ENCODE measurements at regions not wholly inside any gene's neighbourhood (a gene's known extent, or its start where the extent isn't known, plus 50 kb on each side); places are given as distances from the start of the nearest gene placed in this dataset.
"Not testable (repeated sequence)": the region's sequence is repeated elsewhere in the genome, so short reads cannot be mapped to it uniquely, and the experiment has no call there.

GRCh38 chr1:232142403-232143314, 487.3 kb downstream of the SIPA1L2 start:
- no peaks in the 10 kb centered on the region for H3K36me3 ChIP-seq
- H3K4me3 ChIP-seq, result no peak overlapping the region
- DNase-seq (peak in 1 of 2 donors; percentile 16), ATAC-seq (peak; percentile 43 to 88 (median 70))
- peaks cover 0 to 15% (median 0%) of the 10 kb centered on the region in 11 donors for H3K9me3 ChIP-seq
- WGBS, 2 donors, result 62 to 69% methylated on average over 8 of the region's 8 CpGs
- peaks cover 0 to 14% (median 0%) of the 10 kb centered on the region in 9 donors for H3K4me1 ChIP-seq
- intact Hi-C loops (cut with DNase I), result no loop called here
- TF ChIP-seq CTCF (IDR thresholded peaks at IDR 0.05), result no peak
- no peaks in the 10 kb centered on the region for H3K27me3 ChIP-seq
- peak overlapping the region in 5 of 10 donors; percentile 14 to 55 (median 31) for H3K27ac ChIP-seq

GRCh38 chr1:232141167-232141448, 488.8 kb downstream of the SIPA1L2 start:
- DNase-seq; intact Hi-C loops (cut with DNase I); H3K27me3 ChIP-seq; H3K36me3 ChIP-seq; ATAC-seq; H3K27ac ChIP-seq; H3K4me3 ChIP-seq: not testable (repeated sequence)
- WGBS, 2 donors, result 80 to 89% methylated on average over 5 of the region's 5 CpGs
- Histone ChIP-seq H3K9me3 (peaks cover 0 to 19% (median 0%) of the 10 kb centered on the region in 11 donors), H3K4me1 (peaks cover 0 to 14% (median 0%) of the 10 kb centered on the region in 9 donors)

- H3K4me3 ChIP-seq, result no peak overlapping the region
- H3K4me1 ChIP-seq, result peaks cover 0 to 14% (median 0%) of the 10 kb centered on the region in 9 donors
- peaks cover 0 to 23% (median 0%) of the 10 kb centered on the region in 11 donors for H3K9me3 ChIP-seq
- no peak for DNase-seq
- H3K27me3 ChIP-seq, result no peaks in the 10 kb centered on the region
- no peak for TF ChIP-seq CTCF (IDR thresholded peaks at IDR 0.05)
- 69 to 78% methylated on average over 6 of the region's 6 CpGs for WGBS, 2 donors
- no peak overlapping the region for H3K27ac ChIP-seq
- intact Hi-C loops (cut with DNase I), result no loop called here
- no peak for ATAC-seq
- no peaks in the 10 kb centered on the region for H3K36me3 ChIP-seq
Measured at GRCh38 chr1:232140419-232141166, 489.3 kb downstream of the SIPA1L2 start.

- Histone ChIP-seq H3K9me3 (peaks cover 0 to 23% (median 0%) of the 10 kb centered on the region in 11 donors), H3K4me3 (no peak overlapping the region), H3K27me3 (no peaks in the 10 kb centered on the region), H3K4me1 (peaks cover 0 to 14% (median 0%) of the 10 kb centered on the region in 9 donors), H3K27ac (no peak overlapping the region), H3K36me3 (no peaks in the 10 kb centered on the region)
- no peak for ATAC-seq
- WGBS, 2 donors, result 96 to 98% methylated on average over 6 of the region's 6 CpGs
- intact Hi-C loops (cut with DNase I), result no loop called here
- no peak for TF ChIP-seq CTCF (IDR thresholded peaks at IDR 0.05)
- no peak for DNase-seq
Measured at GRCh38 chr1:232139444-232139843, 490.5 kb downstream of the SIPA1L2 start.
